Inferior parietal cortex (tissue), 1 donor: ENCODE measurements at regions not wholly inside any gene's neighbourhood (a gene's known extent, or its start where the extent isn't known, plus 50 kb on each side); places are given as distances from the start of the nearest gene placed in this dataset.
"Not testable (repeated sequence)": the region's sequence is repeated elsewhere in the genome, so short reads cannot be mapped to it uniquely, and the experiment has no call there.

Source experiments
- DNase-seq: peaks from one replicate; pipeline ENCODE4 v3.0.0-alpha.2; 2016; ENCODE audit errors: extremely low spot score

DNA sequence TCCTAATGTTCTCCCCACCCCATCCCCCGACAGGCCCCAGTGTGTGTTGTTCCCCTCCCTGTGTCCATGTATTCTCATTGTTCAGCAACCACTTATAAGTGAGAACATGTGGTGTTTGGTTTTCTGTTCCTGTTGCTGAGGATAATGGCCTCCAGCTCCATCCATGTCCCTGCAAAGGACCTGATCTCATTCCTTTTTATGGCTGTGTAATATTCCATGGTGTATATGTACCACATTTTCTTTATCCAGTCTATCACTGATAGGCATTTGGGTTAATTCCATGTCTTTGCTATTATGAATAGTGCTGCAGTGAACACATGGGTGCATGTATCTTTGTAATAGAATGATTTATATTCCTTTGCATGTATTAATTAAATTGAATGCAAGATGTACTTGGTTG is 104.8 kb upstream of the WIPF3 start:
- not testable (repeated sequence) for DNase-seq

DNA sequence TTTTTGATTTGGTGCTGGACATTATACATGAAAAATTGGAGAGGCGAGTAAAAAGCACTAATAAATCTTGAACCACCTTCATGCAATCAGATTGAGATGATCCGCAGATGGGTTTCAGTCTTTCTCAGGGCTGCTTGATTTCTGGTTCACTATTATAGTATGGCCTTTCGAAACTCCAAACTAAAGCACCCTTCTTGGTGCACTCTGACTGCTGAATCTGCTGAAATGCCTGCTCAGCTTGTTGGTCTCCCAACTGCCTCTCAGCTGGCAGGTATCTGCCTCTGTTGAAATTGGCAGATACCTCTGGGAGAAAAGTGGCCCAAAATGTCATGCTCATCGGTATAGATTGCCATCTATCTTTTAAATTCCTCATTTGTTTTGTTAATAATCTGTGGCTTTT is 102.5 kb upstream of the WIPF3 start:
- DNase-seq: not testable (repeated sequence)

GRCh38 chr7:29709002-29709401 is 97.3 kb upstream of the WIPF3 start:
- peak; percentile 15 for DNase-seq

DNA sequence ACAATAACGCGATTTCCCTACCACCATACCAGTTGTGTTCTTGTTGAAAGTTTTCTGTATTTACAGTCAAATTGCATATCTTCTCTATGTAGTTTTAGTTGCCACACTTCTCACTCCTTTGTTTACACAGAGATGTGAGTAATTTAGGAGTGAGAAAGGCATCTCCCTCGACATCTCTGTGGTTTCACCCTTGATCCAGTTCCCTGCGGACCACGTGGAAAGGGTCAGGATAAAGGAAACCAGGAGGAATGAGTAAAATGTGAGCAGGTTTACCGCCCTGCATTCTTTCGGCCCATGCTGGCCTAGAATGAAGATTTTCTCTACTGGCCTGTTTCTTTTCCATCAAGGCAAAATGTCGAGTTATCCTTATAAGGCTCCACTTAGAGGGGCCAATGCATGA is 83.2 kb upstream of the WIPF3 start:
- not testable (repeated sequence) for DNase-seq

DNA sequence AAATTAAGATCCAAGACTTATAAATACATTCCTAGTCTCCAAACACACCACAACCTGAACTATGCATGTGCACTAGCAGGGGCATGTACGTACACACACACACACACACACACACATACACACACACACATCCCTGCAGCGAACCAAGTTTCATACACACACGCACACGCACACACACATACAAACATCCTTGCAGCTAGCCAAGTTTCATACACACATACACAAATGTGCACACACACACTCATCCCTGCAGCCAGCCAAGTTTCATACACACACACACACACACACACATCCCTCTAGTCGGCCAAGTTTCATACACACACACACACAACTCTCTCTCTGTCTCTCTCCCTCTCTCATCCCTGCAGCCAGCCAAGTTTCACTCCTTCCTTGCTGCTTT is 82.7 kb upstream of the WIPF3 start:
- no peak for DNase-seq

GRCh38 chr7:29729534-29730165 is 76.7 kb upstream of the WIPF3 start:
- not testable (repeated sequence) for DNase-seq

- no peak for DNase-seq
Measured at GRCh38 chr7:29734246-29734731, 72.0 kb upstream of the WIPF3 start.

DNA sequence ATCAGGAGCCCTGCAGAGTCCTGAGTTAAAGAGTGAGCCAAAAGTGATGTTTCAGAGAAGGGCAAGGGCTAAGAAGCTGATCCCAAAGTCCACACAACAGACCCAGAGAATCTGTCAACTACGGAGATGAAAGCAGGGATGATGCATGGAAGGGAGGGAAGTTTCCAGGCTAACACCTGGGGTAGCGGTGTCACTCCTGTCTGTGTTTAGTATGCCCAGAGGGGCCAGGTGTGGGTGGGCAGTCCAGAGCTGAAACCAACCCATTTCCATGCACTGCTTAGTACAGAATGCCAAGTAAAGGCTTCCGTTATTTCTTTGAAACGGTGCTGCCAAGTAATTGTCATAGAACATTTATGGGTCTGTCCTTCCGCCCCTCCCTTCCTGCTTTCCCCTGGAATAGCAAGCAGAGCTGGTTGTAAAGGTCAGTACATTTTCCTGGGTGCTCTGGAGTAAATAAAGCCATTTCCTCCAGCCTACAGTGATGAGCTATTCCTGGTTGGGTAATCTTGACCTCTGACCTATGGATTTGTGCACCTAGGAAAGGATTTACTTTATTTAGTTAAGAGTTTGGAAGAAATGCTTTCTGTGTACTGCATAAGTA is 58.6 kb upstream of the WIPF3 start:
- not testable (repeated sequence) for DNase-seq

DNA sequence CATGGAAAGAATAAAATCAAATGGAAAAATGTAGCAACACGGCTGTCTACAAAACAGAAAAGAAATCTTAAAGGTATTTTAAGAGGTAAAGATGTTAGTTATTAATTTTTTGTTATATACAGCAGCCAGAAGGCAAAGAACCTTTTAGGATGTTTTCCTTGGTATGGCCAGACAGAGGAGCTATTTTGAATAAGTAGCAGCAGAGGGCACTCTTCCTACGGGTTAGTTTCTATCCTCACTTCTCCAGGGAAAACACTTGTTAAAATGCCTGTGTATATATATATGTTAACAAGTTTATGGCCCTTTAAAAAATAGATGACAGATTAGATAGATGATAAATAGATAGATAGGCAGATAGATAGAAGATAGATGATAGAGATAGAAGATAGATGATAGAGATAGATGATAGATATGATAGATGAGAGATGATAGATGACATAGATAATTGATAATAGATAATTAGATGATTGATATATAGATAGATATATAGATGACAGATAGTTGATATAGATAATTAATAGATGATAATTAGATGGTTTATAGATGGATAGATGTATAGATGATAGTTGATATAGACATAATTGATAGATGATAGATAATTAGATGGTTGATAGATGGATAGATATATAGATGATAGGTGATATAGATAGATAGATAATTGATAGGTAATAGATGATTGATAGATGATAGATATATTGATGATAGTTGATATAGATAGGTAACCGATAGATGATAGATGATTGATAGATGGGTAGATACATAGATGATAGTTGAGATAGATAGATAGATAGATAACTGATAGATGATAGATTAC is 57.8 kb upstream of the WIPF3 start:
- peak; percentile 73 for DNase-seq

DNA sequence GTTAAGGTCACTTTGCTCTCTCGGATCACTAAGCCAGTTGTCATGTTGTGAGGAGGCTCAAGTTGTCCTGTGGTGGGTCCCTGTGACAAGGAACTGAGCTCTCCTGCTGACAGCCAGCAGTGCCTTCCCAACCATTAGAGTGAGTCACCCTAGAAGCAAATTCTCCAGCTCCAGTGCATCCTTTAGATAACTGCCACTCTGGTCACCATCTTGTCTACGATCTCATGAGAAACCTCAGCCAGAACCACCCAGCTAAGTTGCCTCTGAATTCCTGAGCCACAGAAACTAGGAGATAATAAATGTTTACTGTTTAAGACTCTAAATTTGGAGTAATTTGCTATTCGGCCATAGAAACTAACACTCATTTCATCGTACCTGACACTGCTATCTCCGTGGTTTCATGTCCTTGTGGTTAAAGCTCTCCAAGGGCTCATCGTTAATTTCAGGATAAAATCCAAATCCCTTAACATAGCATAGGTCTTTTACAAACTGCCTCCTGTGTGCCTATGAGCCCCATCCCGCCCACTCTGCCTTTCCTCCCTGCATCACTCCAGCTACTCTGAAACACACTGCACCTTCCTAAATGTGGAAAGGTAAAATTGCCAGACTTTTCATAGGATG is 56.5 kb upstream of the WIPF3 start:
- peak; percentile 35 for DNase-seq

DNA sequence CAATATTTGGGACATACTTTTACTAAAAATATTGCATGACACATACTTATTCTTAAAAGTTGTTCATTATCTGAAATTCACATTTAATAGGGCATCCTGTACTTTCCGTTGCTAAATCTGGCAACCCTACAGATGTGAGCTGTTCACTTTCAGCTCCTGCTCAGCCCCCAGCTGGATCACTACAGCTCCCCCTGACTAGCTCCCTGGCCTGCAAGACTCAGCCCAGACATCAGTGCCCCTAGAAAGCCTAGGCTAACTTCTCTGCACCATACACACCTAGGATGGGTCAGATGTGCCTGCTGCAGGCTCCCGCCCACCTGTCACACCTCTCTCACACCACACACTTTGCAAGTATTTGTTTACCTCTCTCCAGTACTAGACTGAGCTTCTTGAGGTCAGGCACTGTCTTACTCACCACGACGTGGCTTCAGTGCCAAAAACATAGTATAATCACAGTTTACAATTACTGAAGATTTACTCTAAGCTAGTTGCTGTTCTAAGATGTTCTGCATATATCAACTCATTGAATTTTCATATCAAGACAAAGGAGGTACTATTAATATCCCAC is 55.9 kb upstream of the WIPF3 start:
- not testable (repeated sequence) for DNase-seq

GRCh38 chr7:29751012-29751411 is 55.3 kb upstream of the WIPF3 start:
- not testable (repeated sequence) for DNase-seq

DNA sequence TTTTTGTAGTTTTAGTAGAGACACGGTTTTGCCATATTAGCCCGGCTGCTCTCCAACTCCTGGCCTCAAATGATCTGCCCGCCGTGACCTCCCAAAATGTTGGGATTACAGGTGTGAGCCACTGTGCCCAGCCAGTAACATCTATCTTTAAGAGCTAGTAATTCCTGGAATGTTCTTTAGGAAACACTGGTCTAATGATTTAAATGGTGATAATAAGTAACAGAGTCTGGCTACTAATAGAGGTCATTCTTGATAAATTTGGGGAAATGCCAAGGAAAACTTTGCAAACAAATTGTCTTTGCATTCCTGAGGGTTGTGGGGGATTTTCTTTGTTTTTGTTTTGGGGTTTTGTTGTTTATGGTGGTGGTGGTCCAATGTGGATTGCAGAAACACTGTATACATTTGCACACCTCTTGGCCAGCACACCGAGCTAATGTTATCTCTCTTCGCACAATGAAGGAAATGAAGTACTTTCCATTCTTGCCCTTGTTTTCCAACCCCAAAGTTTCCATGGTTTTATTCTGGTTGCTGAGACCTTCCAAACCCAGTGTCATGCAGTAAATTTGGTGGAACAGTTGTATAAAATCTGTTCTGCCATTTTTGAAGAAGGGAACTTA is 51.3 kb upstream of the WIPF3 start:
- no peak for DNase-seq
